NCI-H524 (cell line): ENCODE measurements at regions not wholly inside any gene's neighbourhood (a gene's known extent, or its start where the extent isn't known, plus 50 kb on each side); places are given as distances from the start of the nearest gene placed in this dataset.
"Not testable (repeated sequence)": the region's sequence is repeated elsewhere in the genome, so short reads cannot be mapped to it uniquely, and the experiment has no call there.

Source experiments
- DNase-seq, 2 experiments: peaks; one replicate each; lab custom pipeline; 2025; lab: John Stamatoyannopoulos, UW

DNA sequence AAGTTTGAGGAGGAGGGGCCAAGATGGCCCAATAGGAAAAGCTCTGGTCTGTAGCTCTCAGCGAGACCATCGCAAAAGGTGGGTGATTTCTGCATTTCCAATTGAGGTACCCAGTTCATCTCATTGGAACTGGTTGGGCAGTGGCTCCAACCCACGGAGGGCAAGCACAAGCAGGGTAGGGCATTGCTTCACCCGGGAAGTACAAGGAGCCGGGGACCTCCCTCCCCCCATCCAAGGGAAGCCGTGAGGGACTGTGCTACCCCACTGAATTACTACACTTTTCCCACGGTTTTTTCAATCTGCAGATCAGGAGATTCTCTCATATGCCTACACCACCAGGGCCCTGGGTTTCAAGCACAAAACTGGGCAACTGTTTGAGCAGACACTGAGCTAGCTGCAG, 58.0 kb upstream of the EFCAB3 start:
- DNase-seq = no peak

DNA sequence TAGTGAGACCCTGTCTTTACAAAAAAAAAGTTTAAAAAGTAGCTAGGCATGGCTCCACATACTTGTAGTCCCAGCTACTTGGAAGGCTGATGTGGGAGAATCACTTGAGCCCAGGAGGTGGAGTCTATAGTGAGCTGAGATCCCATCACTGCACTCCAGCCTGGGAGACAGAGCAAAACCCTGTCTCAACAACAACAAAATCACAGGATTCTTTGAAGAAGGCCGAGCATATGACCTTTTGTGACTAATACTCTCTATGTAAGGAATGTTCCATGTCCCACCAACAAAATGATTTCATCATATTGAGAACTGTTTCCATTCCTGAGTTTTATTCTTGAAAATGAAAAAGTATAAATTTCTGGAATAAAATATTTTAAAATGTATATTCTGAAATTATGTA, 58.9 kb upstream of the EFCAB3 start:
- DNase-seq = no peak

DNA sequence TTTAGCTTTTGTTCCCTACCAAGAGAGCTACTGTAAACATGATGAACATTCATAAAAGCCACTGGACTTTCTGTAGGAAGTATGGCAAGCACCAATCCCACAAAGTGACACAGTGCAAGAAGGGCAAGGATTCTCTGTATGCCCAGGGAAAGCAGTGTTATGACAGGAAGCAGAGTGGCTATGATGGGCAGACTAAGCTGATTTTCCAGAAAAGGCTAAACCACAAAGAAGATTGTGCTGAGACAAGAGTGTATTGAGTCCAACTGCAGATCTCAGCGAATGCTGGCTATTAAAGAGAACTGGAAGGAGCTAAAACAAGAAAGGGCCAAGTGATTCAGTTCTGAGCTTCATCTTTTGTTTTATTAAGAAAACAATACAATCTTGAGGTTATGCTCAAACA, 60.5 kb upstream of the EFCAB3 start:
- DNase-seq = no peak

DNA sequence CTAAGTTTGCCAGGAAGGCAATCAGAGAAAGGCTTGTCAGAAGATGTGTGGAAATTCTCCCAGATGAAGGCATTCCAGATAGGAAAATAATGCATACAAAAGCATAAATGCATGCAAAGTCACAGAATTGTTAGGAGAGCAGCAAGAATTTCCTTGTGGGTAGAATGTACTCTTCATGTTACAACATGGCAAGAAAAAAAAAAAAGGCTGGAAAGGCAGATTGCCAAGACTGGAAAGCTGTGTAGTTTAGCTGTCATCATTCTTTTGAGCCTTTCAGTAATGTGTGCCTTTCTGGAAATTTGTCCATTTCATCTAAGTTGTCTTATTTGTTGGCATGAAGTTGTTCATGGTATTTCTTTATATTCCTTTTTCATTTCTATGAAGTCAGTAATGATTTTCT, 71.0 kb upstream of the EFCAB3 start:
- DNase-seq = no peak

DNA sequence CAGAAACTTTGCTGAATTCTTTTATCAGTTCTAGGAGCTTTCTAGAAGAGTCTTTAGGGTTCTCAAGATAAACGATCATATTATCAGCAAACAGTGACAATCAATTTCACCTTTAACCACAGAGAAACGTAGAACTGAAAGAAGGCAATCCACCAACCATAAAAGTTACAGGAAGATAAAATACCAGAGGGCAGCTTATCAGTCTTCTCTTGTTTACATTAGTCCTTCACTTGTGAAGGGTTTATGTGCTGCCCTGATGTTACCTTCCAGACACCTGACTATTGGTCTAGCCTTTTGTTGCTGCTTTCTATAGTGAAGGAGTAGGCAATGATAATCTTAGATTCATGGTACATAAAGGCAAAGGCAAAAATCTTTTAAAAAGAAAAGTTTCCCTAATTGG, 73.2 kb upstream of the EFCAB3 start:
- DNase-seq = no peak

DNA sequence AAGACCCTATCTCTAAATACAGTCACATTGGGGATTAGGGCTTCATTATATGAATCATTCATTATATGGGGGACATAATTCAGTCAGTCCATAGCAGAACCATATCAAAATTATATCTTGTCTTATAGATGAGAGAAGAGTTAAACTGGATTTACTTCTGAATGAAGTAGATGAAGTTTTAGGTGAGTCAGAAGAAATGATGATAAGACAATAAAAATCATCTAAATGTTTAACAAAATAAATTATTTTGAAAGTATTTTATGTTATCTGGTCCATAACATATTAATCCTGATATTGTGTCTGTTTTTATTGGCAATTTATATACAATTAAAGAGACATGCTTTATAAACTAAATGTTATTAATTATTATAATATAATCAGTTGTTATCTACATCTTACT, 76.9 kb upstream of the EFCAB3 start:
- DNase-seq = no peak

DNA sequence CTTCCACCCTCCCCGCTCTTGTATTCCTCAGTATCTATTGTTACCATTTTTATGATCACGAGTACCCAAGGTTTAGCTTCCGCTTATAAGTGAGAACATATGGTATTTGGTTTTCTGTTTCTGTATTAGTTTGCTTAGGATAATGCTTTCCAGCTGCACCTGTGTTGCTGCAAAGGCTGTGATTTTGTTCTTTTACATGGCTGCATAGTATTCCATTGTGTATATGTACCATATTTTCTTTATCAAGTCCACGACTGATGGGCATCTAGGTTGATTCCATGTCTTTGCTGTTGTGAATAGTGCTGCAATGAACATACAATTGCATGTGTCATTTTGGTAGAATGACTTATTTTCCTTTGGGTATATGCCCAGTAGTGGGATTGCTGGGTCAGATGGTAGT, 79.7 kb upstream of the EFCAB3 start:
- no peak for DNase-seq

DNA sequence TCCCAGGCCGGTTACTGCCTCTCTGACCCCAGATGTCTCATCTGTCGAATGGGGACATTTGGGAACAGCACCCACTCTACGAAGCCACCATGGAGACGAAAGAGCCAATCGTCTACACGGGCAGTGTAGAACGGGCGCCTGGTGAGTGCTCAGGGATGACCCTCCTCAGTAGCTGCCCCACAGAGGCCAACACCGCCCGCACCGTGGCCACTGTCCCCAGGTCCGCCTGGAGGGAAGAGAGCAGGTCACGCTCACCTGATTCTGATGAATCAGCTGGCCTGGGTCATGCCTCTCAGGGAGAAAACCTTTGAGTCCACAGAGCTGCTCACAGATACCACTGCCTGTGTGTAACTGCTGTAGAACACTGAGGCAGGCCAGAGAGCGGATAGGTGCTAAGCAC, 105.1 kb upstream of the EFCAB3 start:
- not testable (repeated sequence) for DNase-seq

DNA sequence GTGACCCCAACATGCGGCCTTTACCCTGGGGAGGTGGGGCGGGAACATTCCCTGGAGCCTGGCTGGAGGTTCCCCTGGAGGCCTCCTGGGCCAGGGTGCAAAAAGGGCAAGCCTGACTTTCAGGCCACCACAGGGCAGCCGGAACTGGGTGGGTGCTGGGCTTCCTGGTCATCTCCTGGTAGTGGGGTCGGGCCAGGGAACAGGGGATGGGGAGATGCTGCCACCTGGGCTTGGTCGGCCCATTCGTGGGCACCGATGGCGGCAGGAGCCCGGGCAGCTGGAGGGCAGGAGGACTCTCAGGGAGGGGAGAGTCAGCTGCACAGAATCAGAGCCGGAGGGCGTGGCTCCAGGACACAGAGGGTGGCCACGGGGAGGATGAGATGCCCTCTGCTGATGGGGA, 112.0 kb upstream of the EFCAB3 start:
- DNase-seq = not testable (repeated sequence)

DNA sequence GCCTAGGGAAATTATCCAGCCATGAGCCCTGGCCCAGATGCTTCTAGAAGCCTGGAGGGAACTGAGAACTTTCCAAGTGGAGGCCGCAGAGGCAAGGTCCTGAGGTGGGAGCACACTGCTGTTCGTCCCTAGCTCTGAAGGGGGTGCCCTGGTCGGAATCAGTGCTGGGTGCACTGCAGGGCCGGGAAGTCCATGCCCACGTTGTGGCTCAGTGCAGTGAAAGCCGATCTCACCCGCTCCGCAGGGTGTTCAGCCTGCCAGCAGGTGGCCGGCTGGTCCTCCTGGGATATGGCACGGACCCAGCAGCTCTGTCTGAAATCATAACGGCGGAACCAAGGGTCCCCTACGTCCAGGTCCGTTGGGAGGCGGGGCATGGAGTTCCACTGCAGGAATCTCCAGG, 115.4 kb upstream of the EFCAB3 start:
- DNase-seq = not testable (repeated sequence)

DNA sequence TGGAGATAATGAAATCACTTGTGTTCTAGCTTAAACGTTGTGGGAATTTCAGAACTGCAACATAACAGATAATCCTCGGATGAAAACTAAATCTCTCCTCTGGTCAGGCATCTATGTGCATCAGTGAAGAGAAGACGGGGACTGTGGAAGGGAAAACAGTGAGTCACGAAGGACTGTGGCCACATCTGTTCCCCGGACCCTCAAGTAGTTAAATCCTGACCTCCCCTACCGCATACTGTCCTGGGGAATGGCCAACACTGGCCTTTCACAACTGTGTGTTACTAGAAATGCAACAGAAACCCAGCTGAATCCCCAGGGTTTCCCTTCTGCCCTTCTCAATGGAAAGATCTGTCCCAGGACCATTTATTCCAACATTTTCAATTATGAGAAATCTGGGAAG, 124.6 kb upstream of the EFCAB3 start:
- not testable (repeated sequence) for DNase-seq

DNA sequence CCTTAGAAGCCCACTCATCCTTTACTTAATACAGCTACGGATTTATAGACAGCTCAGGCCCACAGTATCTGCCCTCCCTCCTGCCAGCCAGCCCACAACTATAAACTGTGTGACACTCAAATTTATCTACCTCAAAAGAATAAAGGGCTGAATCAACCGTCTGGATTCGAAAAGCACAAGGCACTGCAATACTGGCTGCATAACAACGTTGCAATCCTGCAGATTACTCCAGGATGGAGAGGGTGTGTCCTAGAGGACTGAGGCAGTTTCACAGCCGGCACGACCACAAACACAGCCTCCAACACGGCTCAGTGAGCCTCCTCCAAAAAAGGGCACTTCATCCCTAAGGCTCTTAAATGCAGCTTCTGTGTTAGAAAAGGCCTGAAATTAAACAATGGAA, 138.3 kb upstream of the EFCAB3 start:
- not testable (repeated sequence) for DNase-seq

DNA sequence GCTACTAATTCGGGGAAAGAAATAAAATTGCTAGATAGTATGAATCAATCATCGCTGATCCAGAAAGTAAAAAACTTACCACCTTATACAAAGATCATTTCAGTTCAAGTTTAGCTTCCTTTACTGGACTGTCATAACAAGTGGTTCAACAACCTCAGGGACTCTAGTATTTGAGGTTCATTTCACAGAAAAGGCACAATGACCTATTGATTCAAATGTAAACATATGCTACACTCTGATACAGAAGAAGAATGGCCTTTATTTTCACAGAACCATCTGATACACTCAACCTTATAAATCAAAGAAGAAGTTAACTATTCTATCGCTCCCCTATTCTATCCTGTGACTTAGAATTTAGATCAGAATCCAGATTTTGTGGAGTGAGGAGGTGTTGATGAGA, 140.8 kb upstream of the EFCAB3 start:
- not testable (repeated sequence) for DNase-seq

DNA sequence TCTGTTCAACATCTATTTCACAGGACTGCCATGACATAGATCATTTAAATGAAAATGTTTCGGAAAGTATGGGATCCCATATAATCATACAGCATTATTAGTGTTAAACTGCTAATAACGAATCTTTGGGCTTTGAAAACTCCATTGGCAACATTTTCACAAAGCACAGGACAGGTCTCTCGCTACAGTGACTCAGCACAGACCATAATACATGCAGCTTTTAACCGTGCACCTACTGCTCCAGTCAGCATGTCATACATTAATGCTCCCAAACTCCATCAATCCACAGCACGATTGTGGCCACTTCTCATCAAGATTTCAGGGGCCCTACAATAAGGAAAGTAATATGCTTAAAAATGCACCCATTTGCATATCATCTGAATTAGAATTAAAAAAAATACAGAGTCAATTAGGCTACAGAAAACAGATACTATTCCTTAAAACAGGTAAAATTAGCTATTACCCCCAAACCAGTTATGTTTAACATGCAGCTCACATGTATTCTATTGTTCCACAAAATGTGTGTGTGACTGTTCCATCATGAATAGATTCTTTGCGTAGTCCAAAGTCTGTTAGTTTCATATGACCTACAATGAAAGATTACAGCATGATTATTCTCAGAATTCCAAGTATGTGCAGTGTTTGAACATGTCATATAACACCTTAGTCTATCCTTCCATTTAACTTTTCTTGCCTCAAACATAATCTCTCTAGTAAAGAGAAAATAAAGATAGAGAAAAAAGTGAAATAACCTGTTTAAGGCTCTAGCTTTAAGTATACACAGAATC, 141.6 kb upstream of the EFCAB3 start:
- DNase-seq = not testable (repeated sequence)

DNA sequence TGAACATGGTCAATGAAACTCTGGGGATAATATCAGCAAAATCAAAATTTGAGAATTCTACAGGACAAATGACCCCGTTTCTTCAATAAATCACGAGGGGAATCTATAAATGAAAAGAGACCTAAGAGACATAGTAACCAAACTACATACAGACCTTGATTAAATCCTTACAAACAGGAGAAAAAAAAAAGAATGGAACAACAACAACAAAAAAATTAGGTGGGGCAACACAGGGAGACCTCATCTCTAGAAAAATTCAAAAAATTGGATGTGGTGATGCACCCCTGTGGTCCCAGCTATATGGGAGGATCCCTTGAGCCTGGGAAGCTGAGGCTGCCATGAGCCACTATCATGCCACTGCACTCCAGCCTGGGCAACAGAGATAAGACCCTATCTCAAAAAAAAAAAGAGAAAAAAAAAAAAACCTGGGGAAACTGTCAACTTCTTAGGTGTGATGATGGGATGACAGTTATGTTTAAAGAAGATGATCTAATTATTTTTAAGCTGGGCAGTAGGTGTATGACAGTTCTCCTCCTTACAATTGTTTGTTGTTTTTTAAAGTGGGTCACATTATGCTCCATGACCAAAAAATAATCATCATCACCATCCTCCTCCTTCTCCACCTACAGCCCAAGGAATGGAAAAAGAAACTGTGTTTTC, 146.4 kb upstream of the EFCAB3 start:
- not testable (repeated sequence) for DNase-seq

DNA sequence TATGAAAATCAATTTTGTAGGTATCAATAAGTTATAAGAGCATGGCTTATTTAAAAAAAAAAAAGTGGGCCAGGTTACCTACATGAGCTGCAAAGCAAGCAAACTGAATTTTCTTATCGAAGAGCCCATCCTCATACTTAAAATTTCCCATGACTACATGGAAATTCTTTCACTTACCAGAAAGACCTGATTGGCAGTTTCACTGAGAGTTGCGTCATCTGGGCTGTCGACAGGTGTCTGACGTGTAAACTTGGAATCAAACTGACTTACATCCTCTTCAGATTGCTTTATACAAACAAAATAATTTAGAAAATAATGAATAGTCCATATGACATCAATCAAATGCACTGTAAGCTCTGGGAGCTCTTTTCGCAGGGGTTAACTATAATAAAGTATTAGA, 149.1 kb upstream of the EFCAB3 start:
- DNase-seq = not testable (repeated sequence)

DNA sequence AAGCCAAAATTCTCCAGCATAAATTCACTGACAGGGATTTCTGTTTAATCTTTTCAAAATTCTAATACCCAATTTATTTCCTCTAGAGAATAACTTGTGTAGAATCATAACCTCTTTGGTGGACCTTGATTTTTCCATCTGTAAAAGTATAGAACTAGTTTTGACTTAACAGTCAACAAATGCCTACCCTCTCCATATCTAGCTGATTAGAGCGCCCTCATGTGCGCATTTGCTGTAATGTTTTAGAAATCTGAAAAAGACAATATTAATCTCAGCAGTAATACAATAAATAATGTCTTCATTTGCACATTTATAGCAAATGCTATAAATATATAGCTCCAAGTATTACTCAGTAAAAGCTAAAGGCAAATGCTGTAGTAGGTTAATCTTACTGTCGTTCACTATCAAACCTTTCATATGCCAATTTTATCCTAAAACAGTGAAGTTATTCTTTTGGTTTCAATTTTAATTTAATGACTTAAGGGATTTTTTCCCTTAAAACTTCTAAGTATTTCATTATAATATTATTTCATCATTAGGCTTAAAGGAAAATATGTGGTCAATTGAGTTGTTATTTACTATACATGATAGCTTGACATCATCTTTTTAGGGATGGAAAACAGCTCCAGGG, 153.6 kb upstream of the EFCAB3 start:
- not testable (repeated sequence) for DNase-seq

DNA sequence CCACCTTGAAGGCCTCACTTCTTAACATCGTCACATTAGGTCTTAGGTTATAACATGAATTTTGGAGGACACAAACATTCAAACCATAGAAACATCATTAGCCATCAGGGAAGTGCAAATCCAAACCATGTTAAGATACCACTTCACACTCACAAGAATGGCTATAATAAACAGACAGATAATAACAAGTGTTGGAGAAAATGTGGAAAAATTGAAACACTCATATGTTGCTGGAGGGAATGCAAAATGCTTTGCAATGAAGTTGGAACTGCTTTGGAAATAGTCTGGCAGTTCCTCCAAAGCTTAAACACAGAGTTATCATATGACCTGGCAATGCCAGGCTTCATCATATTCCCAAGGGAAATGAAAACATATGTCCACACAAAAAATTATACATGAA, 156.8 kb upstream of the EFCAB3 start:
- DNase-seq = peak in 1 of 2 experiments; percentile 5

DNA sequence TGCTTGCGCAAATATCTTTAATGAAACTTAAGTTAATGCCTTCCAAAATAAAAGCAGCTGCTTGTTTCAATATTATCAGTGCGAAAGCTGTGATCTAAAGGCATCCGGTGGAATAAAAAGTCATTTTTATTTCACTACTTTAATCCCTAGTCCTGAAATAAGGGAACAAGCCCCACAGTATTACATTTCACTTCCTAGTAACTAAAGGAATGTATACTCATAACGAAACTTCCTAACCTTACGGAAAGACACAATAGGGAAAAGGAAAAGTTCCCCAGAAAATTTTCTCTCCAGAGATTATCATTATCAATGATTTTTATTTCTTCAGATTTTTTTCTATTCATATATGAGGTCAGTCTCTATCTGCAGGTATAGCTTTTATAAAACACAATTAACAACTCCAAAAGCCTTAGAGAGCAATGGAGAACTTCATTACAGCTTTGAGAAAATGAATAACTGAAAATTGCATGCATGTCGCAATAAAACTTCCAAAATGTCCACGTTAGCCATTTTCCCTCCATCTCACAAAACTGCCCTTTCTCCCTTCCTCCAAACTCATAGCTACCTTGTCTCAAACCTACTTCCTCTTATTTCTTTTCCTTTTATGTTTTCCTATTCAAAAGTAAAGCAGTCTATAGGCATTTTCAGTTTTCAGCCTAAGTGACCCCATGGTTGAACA, 154.3 kb upstream of the MED13 start:
- no peak for DNase-seq

DNA sequence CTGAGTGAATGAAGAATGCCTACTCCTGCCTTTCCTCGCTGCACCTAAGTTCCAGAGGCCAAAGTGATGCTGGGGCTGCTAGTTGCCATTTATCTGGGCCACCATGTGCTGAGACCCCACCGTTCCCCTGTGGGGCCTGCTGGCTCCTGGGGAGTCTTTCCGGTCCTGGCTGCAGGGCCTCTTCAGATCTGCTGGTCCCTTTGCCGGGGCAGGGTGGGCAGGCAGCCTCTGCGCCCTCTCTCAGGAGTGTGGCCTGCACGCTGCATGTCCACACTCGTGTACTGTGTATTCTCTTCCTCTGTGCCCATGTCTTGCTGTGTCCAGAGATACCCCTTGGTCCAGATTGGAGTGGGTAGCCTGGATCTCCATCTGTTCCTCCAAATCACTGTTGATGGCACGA, 151.8 kb upstream of the MED13 start:
- DNase-seq = no peak

DNA sequence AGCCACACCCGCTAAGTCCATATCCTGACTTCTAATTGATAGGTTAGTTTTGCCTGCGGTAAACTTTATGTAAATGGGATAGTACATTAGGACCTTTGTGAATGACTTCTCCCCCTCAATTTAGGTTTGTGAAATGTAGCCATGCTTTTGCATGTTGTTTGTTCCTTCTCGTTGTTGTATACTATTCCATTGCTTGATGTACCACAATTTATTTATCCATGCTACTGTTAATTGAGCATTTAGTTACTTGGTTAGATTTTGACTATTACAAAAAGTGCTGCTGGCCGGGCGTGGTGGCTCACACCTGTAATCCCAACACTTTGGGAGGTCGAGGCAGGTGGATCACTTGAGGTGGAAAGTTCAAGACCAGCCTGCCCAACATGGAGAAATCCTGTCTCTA, 150.8 kb upstream of the MED13 start:
- DNase-seq = not testable (repeated sequence)

DNA sequence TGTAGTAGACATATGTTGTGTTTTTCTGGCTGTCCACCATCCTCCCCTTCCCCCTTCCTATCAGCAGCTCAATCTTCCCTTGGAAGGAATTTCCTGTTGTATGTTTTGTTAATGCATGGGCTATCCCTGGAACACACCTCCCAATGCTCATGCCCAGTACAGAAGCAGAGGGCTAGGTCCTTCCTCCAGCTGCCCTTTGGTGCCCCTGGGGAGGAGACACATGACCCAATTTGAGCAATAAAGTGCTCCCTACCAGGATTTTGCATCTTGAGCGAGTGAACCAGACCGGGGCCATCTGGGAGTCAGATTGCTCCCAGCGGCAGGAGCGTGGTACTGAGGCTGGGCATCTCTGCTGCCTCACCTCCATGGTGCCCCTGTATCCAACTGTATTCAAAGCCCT, 141.5 kb upstream of the MED13 start:
- peak in 1 of 2 experiments; percentile 40 for DNase-seq

DNA sequence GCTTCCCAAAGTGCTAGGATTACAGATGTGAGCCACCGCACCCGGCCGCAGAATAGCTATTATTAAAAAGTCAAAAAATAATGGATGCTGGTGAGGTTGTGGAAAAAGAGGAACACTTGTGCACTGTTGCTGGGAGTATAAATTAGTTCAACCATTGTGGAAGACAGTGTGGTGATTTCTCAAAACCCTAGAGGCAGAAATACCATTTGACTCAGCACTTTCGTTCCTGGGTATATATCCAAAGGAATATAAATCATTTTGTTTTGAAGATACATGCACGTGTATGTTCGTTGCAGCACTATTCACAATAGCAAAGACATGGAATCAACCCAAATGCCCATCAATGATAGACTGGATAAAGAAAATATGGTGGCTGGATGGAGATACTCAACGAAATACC, 132.1 kb upstream of the MED13 start:
- DNase-seq = not testable (repeated sequence)
